ENCODE measurements at regions not wholly inside any gene's neighbourhood (a gene's known extent, or its start where the extent isn't known, plus 50 kb on each side); places are given as distances from the start of the nearest gene placed in this dataset.

DNA sequence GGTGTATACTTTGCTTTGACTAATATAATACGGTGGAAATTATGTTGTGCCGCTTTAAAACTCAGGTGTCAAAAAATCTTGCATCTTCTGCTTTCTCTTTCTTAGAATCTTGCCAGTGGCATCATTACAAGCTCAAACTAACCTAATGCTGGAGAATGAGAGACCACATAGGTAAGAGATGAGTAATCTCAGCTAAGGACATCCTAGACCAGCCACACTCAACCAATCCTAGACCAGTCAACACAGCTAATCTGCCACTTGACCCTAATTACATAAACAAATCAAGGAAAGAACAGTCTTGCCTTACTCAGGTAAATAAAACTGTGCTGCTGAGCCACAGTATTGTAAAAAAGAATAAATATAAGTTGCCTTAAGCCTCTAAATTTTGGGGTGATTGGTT is 1323.9 kb upstream of the SPRY2 start:
- TF ChIP-seq, protein P1, sequence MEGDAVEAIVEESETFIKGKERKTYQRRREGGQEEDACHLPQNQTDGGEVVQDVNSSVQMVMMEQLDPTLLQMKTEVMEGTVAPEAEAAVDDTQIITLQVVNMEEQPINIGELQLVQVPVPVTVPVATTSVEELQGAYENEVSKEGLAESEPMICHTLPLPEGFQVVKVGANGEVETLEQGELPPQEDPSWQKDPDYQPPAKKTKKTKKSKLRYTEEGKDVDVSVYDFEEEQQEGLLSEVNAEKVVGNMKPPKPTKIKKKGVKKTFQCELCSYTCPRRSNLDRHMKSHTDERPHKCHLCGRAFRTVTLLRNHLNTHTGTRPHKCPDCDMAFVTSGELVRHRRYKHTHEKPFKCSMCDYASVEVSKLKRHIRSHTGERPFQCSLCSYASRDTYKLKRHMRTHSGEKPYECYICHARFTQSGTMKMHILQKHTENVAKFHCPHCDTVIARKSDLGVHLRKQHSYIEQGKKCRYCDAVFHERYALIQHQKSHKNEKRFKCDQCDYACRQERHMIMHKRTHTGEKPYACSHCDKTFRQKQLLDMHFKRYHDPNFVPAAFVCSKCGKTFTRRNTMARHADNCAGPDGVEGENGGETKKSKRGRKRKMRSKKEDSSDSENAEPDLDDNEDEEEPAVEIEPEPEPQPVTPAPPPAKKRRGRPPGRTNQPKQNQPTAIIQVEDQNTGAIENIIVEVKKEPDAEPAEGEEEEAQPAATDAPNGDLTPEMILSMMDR (conservative IDR thresholded peaks at IDR 0.05; ENCODE audit: low read depth, low read length): no peak
- TF ChIP-seq EZH2phosphoT487 (IDR thresholded peaks at IDR 0.05; ENCODE audit: borderline replicate concordance, low read length) (no peak), EZH2 (IDR thresholded peaks at IDR 0.05; ENCODE audit: low read length, unreplicated experiment) (no peak)
